ENCODE measurements at regions not wholly inside any gene's neighbourhood (a gene's known extent, or its start where the extent isn't known, plus 50 kb on each side); places are given as distances from the start of the nearest gene placed in this dataset.

DNA sequence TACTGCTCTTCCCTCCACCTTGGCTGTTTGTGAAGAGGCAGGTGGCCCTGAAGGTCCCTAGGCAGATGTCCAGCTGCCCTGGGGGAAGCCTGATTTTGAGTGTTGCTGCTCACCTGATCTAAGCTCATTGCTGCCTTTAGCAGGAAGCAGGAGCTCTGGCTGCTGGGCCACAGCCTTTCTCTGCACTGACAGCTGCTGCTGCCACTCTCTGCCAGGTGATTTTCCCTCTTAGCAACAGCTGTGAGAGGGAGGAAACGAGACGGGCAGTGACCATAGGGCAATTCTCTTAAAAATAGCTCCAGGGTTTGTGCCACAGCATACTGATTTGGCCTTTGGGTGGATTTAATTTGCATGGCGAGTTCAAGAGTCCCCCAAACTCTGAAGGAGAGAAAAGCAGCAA lies 415.8 kb upstream of the SEMA6D start:
- Mint-ChIP-seq H3K4me3 (no peak overlapping the region), H3K36me3 (ENCODE audit: insufficient read depth) (no peaks in the 10 kb centered on the region), H3K4me1 (ENCODE audit: low read depth in 2 of 2) (no peaks in the 10 kb centered on the region), H3K27me3 (no peaks in the 10 kb centered on the region), H3K27ac (no peak overlapping the region), H3K9me3 (peaks cover 5 to 7% of the 10 kb centered on the region in 2 donors)
- no peak for ATAC-seq (replicated peaks)
- no peak for DNase-seq

DNA sequence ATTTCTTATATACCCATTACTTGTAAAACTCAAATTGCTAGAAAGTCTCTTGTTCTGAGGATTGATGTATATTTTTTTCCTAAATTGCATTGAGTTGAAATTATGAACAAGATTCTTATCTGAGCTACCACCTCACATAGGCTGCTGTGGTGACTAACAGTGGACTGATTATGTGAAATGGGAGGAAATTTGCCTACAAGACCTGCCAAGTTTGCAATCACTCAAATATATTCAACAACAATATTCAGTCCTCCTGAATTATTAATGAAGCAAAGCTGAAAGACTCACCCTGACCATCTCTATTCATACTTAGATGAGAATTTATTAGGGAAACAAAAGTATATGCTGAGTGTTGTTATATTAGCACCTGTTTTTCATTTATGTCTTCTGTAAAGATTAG lies 412.6 kb upstream of the SEMA6D start:
- ATAC-seq (replicated peaks): no peak
- no peaks in the 10 kb centered on the region for H3K36me3 Mint-ChIP-seq (ENCODE audit: insufficient read depth)
- no peaks in the 10 kb centered on the region for H3K27me3 Mint-ChIP-seq
- H3K9me3 Mint-ChIP-seq: peaks cover 0 to 3% of the 10 kb centered on the region in 2 donors
- no peak for DNase-seq
- H3K4me1 Mint-ChIP-seq (ENCODE audit: low read depth in 2 of 2): no peaks in the 10 kb centered on the region
- H3K4me3 Mint-ChIP-seq: no peak overlapping the region
- H3K27ac Mint-ChIP-seq: no peak overlapping the region

GRCh38 chr15:47312161-47312560 lies 405.1 kb upstream of the SEMA6D start:
- Mint-ChIP-seq H3K4me1 (ENCODE audit: low read depth in 2 of 2) (no peaks in the 10 kb centered on the region), H3K27me3 (no peaks in the 10 kb centered on the region), H3K36me3 (ENCODE audit: insufficient read depth) (no peaks in the 10 kb centered on the region), H3K4me3 (no peak overlapping the region), H3K27ac (no peak overlapping the region), H3K9me3 (peaks cover 6 to 9% of the 10 kb centered on the region in 2 donors)
- ATAC-seq (replicated peaks): no peak
- no peak for DNase-seq

DNA sequence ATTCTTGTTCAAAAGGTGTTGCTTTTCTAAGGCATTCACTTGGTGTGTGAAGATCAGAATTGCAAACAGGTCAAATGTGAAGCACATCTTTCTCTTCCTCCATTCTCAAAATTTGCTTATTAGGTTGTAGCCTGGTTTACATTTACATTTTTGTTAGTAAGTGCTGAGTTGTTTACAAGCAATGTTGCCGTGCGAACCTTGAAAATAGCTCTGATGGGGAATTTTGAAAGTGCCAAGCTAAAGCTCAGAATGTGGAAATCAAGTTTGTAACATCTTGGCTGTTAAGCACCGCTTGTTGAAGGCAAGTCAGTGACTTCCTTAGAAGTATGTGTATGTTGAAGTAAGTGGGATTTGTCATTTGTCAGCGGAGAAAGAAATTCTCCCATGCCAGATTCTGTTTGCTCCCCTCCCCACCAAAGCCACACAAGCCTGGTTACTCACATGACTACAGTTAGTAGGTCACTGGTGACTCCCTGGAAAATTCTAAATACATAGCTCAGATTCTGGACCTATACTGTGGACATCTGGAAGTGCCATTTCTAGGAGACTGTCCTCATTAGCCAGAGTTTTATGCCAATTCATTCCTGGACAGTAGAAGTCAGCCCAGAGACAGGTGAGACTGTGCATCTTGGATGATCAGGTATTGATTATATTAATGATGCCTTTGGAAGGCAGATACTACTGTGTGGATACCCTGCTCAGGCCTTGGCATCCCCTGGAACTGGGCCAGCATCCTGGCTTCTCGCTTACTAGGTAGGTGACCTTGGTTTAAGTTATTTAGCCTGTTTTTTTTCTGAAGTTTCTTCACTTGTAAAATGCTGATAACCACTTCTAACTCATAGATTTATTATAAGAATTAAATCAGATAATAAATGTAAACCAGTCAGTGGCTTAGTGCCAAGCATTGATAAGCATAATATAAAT lies 390.6 kb upstream of the SEMA6D start:
- no peaks in the 10 kb centered on the region for H3K4me1 Mint-ChIP-seq (ENCODE audit: low read depth in 2 of 2)
- no peak overlapping the region for H3K4me3 Mint-ChIP-seq
- no peaks in the 10 kb centered on the region for H3K36me3 Mint-ChIP-seq (ENCODE audit: insufficient read depth)
- DNase-seq (no peak), ATAC-seq (replicated peaks) (no peak)
- H3K9me3 Mint-ChIP-seq: peaks cover 5 to 8% of the 10 kb centered on the region in 2 donors
- H3K27ac Mint-ChIP-seq: no peak overlapping the region
- no peaks in the 10 kb centered on the region for H3K27me3 Mint-ChIP-seq

DNA sequence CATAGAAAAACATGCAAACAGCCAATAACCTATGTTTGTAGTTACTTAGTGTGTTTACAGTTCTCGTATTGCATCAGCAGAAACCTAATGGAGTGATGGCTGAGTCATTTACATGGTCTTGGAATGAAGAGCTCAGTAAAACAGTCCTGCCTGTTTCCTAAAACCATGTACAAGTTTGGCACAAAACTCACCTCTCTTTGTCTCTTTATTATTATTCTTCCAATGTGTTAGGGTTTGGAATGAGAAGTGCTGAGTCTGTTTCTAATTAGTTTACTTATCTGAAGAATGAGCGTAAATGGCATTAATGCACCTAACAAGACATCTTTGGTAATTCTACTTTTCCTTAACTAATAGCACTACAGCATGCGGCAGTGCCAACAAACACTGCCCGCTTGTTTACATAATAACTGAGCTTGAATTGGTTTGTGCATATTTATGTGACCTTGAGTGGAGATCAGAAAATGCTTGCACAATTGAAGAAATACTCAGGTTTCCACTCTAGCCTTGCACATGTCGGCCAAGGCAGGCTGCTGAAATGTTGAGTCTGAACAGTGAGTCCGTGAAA lies 385.4 kb upstream of the SEMA6D start:
- no peaks in the 10 kb centered on the region for H3K4me1 Mint-ChIP-seq (ENCODE audit: low read depth in 2 of 2)
- H3K36me3 Mint-ChIP-seq (ENCODE audit: insufficient read depth): no peaks in the 10 kb centered on the region
- ATAC-seq (replicated peaks): no peak
- H3K27ac Mint-ChIP-seq: no peak overlapping the region
- no peak for DNase-seq
- peaks cover 8 to 16% of the 10 kb centered on the region in 2 donors for H3K9me3 Mint-ChIP-seq
- H3K27me3 Mint-ChIP-seq: no peaks in the 10 kb centered on the region
- no peak overlapping the region for H3K4me3 Mint-ChIP-seq

DNA sequence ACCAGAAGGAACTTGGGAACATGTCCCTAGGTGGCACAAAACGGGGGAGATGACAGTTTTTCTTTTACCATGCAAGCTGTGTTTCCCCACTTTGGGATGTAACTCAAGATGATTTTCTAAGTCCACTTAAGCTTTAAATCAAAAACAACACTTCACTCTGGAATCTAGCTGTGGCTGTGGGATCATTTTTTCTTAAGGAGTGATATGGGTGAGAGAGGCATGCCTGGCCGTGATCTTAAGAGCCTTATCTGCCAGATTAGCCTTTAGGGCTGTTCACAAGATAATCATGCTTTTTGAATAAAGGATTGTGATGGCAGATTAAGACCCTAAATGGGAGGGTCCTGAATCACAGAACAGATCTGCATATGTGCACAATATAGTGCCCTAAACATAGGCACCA lies 384.8 kb upstream of the SEMA6D start:
- no peaks in the 10 kb centered on the region for H3K4me1 Mint-ChIP-seq (ENCODE audit: low read depth in 2 of 2)
- H3K9me3 Mint-ChIP-seq: peaks cover 8 to 16% of the 10 kb centered on the region in 2 donors
- no peak for DNase-seq
- H3K36me3 Mint-ChIP-seq (ENCODE audit: insufficient read depth): no peaks in the 10 kb centered on the region
- ATAC-seq (replicated peaks): no peak
- H3K27me3 Mint-ChIP-seq: no peaks in the 10 kb centered on the region
- H3K27ac Mint-ChIP-seq: no peak overlapping the region
- no peak overlapping the region for H3K4me3 Mint-ChIP-seq

- Mint-ChIP-seq H3K27ac (no peak overlapping the region), H3K27me3 (no peaks in the 10 kb centered on the region), H3K4me3 (no peak overlapping the region), H3K36me3 (ENCODE audit: insufficient read depth) (no peaks in the 10 kb centered on the region), H3K4me1 (ENCODE audit: low read depth in 2 of 2) (no peaks in the 10 kb centered on the region), H3K9me3 (peaks cover 8 to 16% of the 10 kb centered on the region in 2 donors)
- no peak for ATAC-seq (replicated peaks)
- DNase-seq: no peak
Measured at GRCh38 chr15:47333734-47334133, 383.6 kb upstream of the SEMA6D start.

- no peak overlapping the region for H3K27ac Mint-ChIP-seq
- no peak overlapping the region for H3K4me3 Mint-ChIP-seq
- H3K27me3 Mint-ChIP-seq: no peaks in the 10 kb centered on the region
- H3K4me1 Mint-ChIP-seq (ENCODE audit: low read depth in 2 of 2): no peaks in the 10 kb centered on the region
- ATAC-seq (replicated peaks) (no peak), DNase-seq (no peak)
- H3K9me3 Mint-ChIP-seq: peaks cover 7 to 12% of the 10 kb centered on the region in 2 donors
- H3K36me3 Mint-ChIP-seq (ENCODE audit: insufficient read depth): no peaks in the 10 kb centered on the region
Measured at GRCh38 chr15:47334805-47335535, 382.3 kb upstream of the SEMA6D start.

DNA sequence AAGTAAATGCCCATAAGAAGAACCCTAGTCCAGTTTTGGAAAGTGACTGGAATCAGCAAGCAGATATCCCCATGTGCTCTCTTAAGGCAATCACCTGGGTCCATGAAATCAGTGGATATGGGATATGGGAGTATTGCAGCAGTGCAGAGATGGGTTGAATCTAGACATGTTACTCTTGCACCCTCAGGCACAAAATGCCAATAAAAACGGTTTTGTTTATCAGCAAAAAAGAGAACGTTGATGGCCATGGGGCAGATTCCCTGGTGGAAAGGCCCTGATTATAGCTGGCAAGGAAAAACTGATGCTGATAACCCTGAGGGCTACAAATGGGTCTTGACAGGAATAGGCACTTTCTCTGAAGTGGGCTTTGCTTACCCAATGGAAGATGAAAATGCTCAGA lies 380.2 kb upstream of the SEMA6D start:
- H3K4me3 Mint-ChIP-seq: no peak overlapping the region
- H3K36me3 Mint-ChIP-seq (ENCODE audit: insufficient read depth): no peaks in the 10 kb centered on the region

DNA sequence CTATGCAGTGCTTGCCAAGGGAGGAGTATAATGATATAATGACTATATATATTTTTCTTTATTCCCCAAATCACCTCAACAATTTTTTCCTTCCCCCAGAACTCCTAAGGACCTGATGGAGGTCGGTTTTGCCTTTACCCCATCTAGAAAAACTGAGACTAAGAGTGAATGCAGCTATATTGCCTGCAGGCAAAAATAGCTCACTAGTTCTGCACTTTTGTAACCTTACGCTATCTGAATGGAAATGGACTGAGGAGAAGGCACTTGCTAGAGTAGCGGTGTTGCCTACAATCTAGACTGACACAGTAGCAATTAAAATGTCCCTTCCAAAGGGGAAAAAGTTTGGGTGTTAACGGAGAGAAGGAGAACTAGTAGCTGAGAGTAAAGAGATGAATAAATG lies 379.5 kb upstream of the SEMA6D start:
- Mint-ChIP-seq H3K9me3 (peaks cover 3 to 8% of the 10 kb centered on the region in 2 donors), H3K27me3 (no peaks in the 10 kb centered on the region), H3K4me3 (no peak overlapping the region), H3K27ac (no peak overlapping the region), H3K4me1 (ENCODE audit: low read depth in 2 of 2) (no peaks in the 10 kb centered on the region), H3K36me3 (ENCODE audit: insufficient read depth) (no peaks in the 10 kb centered on the region)
- ATAC-seq (replicated peaks) (no peak), DNase-seq (no peak)

More for the DNA sequence above, 380.2 kb upstream of the SEMA6D start:
- Mint-ChIP-seq H3K27me3 (no peaks in the 10 kb centered on the region), H3K9me3 (peaks cover 3 to 8% of the 10 kb centered on the region in 2 donors), H3K4me1 (ENCODE audit: low read depth in 2 of 2) (no peaks in the 10 kb centered on the region), H3K27ac (no peak overlapping the region)
- no peak for DNase-seq
- no peak for ATAC-seq (replicated peaks)

- H3K27ac Mint-ChIP-seq: no peak overlapping the region
- peaks cover 1 to 8% of the 10 kb centered on the region in 2 donors for H3K9me3 Mint-ChIP-seq
- ATAC-seq (replicated peaks) (no peak), DNase-seq (no peak)
- H3K4me3 Mint-ChIP-seq: no peak overlapping the region
- no peaks in the 10 kb centered on the region for H3K4me1 Mint-ChIP-seq (ENCODE audit: low read depth in 2 of 2)
- H3K27me3 Mint-ChIP-seq: no peaks in the 10 kb centered on the region
- no peaks in the 10 kb centered on the region for H3K36me3 Mint-ChIP-seq (ENCODE audit: insufficient read depth)
Measured at GRCh38 chr15:47338771-47339170, 378.5 kb upstream of the SEMA6D start.

DNA sequence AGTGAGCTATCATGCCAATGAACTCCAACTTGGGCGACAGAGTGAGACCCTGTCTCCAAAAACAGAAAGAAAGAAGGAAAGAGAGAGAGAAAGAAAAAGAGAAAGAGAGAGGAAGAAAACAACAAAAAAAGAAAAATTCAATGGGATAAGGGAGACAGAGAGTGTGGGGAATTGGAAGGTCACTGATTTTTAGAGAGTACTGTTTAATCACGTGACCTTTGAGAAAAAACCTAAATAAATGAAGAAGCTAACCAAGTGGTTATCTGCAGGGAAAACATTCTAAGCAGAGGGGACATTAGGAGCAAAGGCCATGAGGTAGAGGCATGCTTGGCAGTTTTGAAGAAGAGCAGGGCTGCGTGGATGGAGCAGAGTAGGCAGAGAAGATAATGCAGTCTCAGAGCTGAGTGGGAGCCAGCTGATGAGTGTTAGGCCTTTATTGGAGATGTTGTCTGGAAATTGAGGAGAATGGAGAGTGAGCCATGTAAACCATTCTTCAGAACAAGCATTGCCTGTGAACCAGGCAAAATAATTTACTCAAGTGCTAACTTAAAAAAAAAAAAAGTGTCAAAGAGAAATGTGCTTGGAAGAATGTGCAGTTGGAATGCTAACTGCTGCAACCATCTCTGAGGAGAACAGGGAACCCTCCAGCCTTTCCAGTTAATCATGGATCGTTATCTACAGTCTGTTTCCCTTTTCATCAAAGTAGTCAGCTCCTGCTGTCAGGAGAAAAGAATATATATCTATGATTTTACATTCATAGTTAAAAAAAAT lies 377.3 kb upstream of the SEMA6D start:
- Mint-ChIP-seq H3K27me3 (no peaks in the 10 kb centered on the region), H3K27ac (no peak overlapping the region), H3K36me3 (ENCODE audit: insufficient read depth) (no peaks in the 10 kb centered on the region), H3K4me3 (no peak overlapping the region), H3K9me3 (peaks cover 1 to 8% of the 10 kb centered on the region in 2 donors), H3K4me1 (ENCODE audit: low read depth in 2 of 2) (no peaks in the 10 kb centered on the region)
- no peak for DNase-seq
- no peak for ATAC-seq (replicated peaks)

- DNase-seq: no peak
- no peak for ATAC-seq (replicated peaks)
- Mint-ChIP-seq H3K27me3 (no peaks in the 10 kb centered on the region), H3K27ac (no peak overlapping the region), H3K4me1 (ENCODE audit: low read depth in 2 of 2) (no peaks in the 10 kb centered on the region), H3K4me3 (no peak overlapping the region), H3K36me3 (ENCODE audit: insufficient read depth) (no peaks in the 10 kb centered on the region), H3K9me3 (peaks cover 1 to 8% of the 10 kb centered on the region in 2 donors)
Measured at GRCh38 chr15:47340571-47340920, 376.8 kb upstream of the SEMA6D start.
